SK-N-SH (cell line): ENCODE measurements at regions not wholly inside any gene's neighbourhood (a gene's known extent, or its start where the extent isn't known, plus 50 kb on each side); places are given as distances from the start of the nearest gene placed in this dataset.

ENCODE experiments used
- CTCF ChIA-PET: fragments of 300-600, 350-600 bp; formaldehyde crosslinking; extraction: SDS; loops from one replicate; lab custom pipeline; 2021; lab: Yijun Ruan, JAX
- POLR2A ChIA-PET: fragments of 350-600 bp; sonication (Branson Sonifier 250); formaldehyde crosslinking; extraction: SDS; loops from one replicate; lab custom pipeline; 2020; ENCODE audit warnings: antibody characterized with exemption, inconsistent platforms; lab: Yijun Ruan, JAX
- DNase-seq: peaks from one replicate; pipeline ENCODE4 v3.0.0; 2012
- H2AFZ ChIP-seq: fragments of 200-600 bp; sonication (generic); 2 replicates; pipeline ENCODE4 v1.8.1; 2016; ENCODE audit warnings: antibody characterized with exemption, mild to moderate bottlenecking, low read depth
- H3F3A ChIP-seq: fragments of 200-600 bp; sonication (generic); replicated peaks from 2 replicates; pipeline ENCODE3; 2016; ENCODE audit warnings: antibody characterized with exemption, mild to moderate bottlenecking; ENCODE audit not compliant: insufficient read depth
- H3K27ac ChIP-seq, 2 experiments: fragments of 200-500 bp in 1 of 2; fragments of 200-600 bp in 1 of 2; sonication (Bioruptor generic) in 1 of 2; sonication (generic), shearing (Covaris generic) in 1 of 2; 2 replicates each; pipeline versions ENCODE4 v1.5.1 to v1.6.1; 2014 to 2016; ENCODE audit warnings: low read depth in 2 of 2, inconsistent platforms in 1 of 2, low read length in 1 of 2, mild to moderate bottlenecking in 1 of 2, mixed read lengths in 1 of 2
- H3K27me3 ChIP-seq: fragments of 200-600 bp; sonication (generic), shearing (Covaris generic); 2 replicates; pipeline ENCODE4 v1.6.1; 2016; ENCODE audit warnings: mixed run types; ENCODE audit not compliant: insufficient read depth
- H3K36me3 ChIP-seq, 2 experiments: fragments of 200-500 bp in 1 of 2; fragments of 200-600 bp in 1 of 2; sonication (Bioruptor generic) in 1 of 2; sonication (generic) in 1 of 2; replicated peaks in 1 of 2; 2 replicates each; pipeline versions ENCODE3 to v1.5.1; 2014 to 2016; ENCODE audit warnings: low read length in 1 of 2, mild to moderate bottlenecking in 1 of 2; ENCODE audit not compliant: insufficient read depth in 2 of 2, control insufficient read depth in 1 of 2
- H3K4me1 ChIP-seq, 2 experiments: fragments of 200-500 bp in 1 of 2; fragments of 200-600 bp in 1 of 2; sonication (Bioruptor generic) in 1 of 2; sonication (generic), shearing (Covaris generic) in 1 of 2; 2 replicates each; pipeline versions ENCODE4 v1.5.1 to v1.6.1; 2014 to 2016; ENCODE audit warnings: low read depth in 1 of 2, low read length in 1 of 2, mixed run types in 1 of 2; ENCODE audit not compliant: insufficient read depth in 2 of 2, control insufficient read depth in 1 of 2
- H3K4me2 ChIP-seq: fragments of 200-600 bp; sonication (generic), shearing (Covaris generic); 2 replicates; pipeline ENCODE4 v1.6.1; 2017; ENCODE audit warnings: mixed run types
- H3K4me3 ChIP-seq, 2 experiments: fragments of 200-500 bp in 1 of 2; fragments of 200-600 bp in 1 of 2; sonication (Bioruptor generic) in 1 of 2; sonication (generic), shearing (Covaris generic) in 1 of 2; 2 replicates each; pipeline versions ENCODE4 v1.5.1 to v1.8.1; 2014 to 2016; ENCODE audit warnings: low read depth in 2 of 2, inconsistent platforms in 1 of 2, low read length in 1 of 2, mild to moderate bottlenecking in 1 of 2, mixed read lengths in 1 of 2, moderate library complexity in 1 of 2
- H3K79me2 ChIP-seq: fragments of 200-600 bp; sonication (generic); 2 replicates; pipeline ENCODE4 v1.8.1; 2017; ENCODE audit warnings: mild to moderate bottlenecking; ENCODE audit not compliant: insufficient read depth
- H3K9ac ChIP-seq: fragments of 200-600 bp; sonication (generic); 2 replicates; pipeline ENCODE4 v1.6.1; 2017; ENCODE audit warnings: mixed run types
- H3K9me2 ChIP-seq: fragments of 200-600 bp; sonication (generic); 2 replicates; pipeline ENCODE4 v1.6.1; 2017; ENCODE audit warnings: mixed run types
- H3K9me3 ChIP-seq: fragments of 200-600 bp; sonication (generic); 2 replicates; pipeline ENCODE4 v1.6.1; 2017; ENCODE audit warnings: mixed run types, mild to moderate bottlenecking, moderate library complexity
- H4K20me1 ChIP-seq: fragments of 200-600 bp; sonication (generic); 2 replicates; pipeline ENCODE4 v1.6.1; 2017; ENCODE audit warnings: mild to moderate bottlenecking, mixed run types; ENCODE audit not compliant: insufficient read depth
- EP300 ChIP-seq, 2 experiments: IDR thresholded peaks; 2 replicates each; pipeline versions ENCODE4 v1.4.0 to v1.6.1; 2012; ENCODE audit warnings: borderline replicate concordance in 1 of 2, low read depth in 1 of 2, low read length in 1 of 2
- FOXM1 ChIP-seq: IDR thresholded peaks from 2 replicates; pipeline ENCODE4 v1.4.0; 2012; ENCODE audit warnings: low read depth, mild to moderate bottlenecking
- GATA2 ChIP-seq: sonication (generic); formaldehyde crosslinking; IDR thresholded peaks from 2 replicates; pipeline ENCODE4 v1.5.0; 2020; ENCODE audit warnings: mild to moderate bottlenecking, missing genetic modification reagents
- JUND ChIP-seq: IDR thresholded peaks from 2 replicates; pipeline ENCODE4 v1.4.0; 2012
- MEF2A ChIP-seq: IDR thresholded peaks from 2 replicates; pipeline ENCODE4 v1.4.0; 2012; ENCODE audit warnings: low read depth, borderline replicate concordance
- MXI1 ChIP-seq: IDR thresholded peaks from 2 replicates; pipeline ENCODE4 v1.6.1; 2012; ENCODE audit warnings: mild to moderate bottlenecking, low read depth, low read length, improper control_type of control experiment
- NFIC ChIP-seq: IDR thresholded peaks from 2 replicates; pipeline ENCODE4 v1.4.0; 2012; ENCODE audit warnings: borderline replicate concordance
- NRF1 ChIP-seq: IDR thresholded peaks from 2 replicates; pipeline ENCODE4 v1.6.1; 2012; ENCODE audit warnings: low read depth, mild to moderate bottlenecking, low read length
- RAD21 ChIP-seq: IDR thresholded peaks from 2 replicates; pipeline ENCODE4 v1.6.1; 2012; ENCODE audit warnings: mild to moderate bottlenecking, low read length
- RCOR1 ChIP-seq: fragments of 150-350 bp; IDR thresholded peaks from 2 replicates; pipeline ENCODE4 v1.6.1; 2017; ENCODE audit warnings: antibody characterized with exemption, low read length
- SMC3 ChIP-seq: IDR thresholded peaks from 2 replicates; pipeline ENCODE4 v1.6.1; 2012; ENCODE audit warnings: low read depth, low read length, improper control_type of control experiment
- WGBS: methylation state at CpG from one replicate; pipeline ENCODE4 v1.1.6; 2017; ENCODE audit warnings: low lambda C conversion rate; 5-methylcytosine and 5-hydroxymethylcytosine counted together
- TF ChIP-seq, protein P1 (sequence below): fragments of 200-600 bp; sonication (generic); IDR thresholded peaks from 2 replicates; pipeline ENCODE4 v1.6.1; 2017; ENCODE audit warnings: antibody characterized with exemption, mild to moderate bottlenecking, moderate library complexity
- TF ChIP-seq, protein P2 (sequence below): IDR thresholded peaks from 2 replicates; pipeline ENCODE4; 2012
- TF ChIP-seq, protein P3 (sequence below): IDR thresholded peaks from 2 replicates; pipeline ENCODE4 v1.4.0; 2012; ENCODE audit warnings: low read depth, borderline replicate concordance

DNA sequence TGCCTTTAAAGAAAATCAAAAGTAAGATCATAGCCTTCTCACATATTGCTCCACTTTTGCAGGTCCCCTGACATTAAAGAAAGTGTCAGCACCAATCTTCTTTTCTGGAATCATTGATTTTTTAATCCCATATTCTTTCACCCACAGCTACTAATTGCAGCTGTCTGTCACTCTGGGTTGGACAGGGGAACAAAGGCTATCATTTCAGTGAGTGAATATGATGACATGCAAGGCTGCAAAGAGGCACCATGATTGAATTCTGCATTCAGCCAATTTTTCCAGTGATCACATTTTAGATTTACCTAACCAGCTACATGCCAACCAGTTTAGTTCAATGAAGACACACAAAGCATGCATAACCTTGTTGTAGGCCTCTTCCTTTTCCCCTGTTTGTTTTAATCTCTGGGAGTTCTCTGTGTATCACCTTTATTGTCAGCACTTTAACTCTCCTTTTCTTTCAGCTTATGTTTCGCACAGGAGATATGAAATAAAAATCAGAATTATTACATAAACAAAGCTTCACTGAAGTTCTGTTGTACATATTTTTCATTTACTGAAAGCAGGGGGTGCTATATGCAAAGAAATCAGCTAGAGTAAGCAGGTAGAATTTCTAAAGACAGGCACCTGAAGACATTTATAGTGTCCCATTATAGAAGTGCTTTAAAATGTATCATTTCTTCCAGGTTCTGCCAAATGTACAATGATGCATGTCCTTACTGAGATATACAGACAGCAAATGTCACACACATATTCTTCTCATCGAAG, 584.8 kb downstream of the PLA2G4A start:
- no peaks in the 10 kb centered on the region for H3K79me2 ChIP-seq
- H3K4me3 ChIP-seq, result no peak overlapping the region
- no peak overlapping the region for H3K27ac ChIP-seq
- H3K4me1 ChIP-seq, result peaks cover 0 to 3% of the 10 kb centered on the region in 2 experiments; a peak in 2 of 4 replicates
- H3K4me2 ChIP-seq, result no peak overlapping the region
- no peaks in the 10 kb centered on the region for H3K36me3 ChIP-seq
- ChIA-PET POLR2A (no interaction called here), CTCF (interaction anchor here (0.5 to 1.5 kb wide), 9 partner anchors 9 to 1369 kb away, joined by 3 to 5 read pairs (median 3); no protein-coding TSS in a partner anchor)
- no peaks in the 10 kb centered on the region for H3K9me2 ChIP-seq
- H4K20me1 ChIP-seq, result no peaks in the 10 kb centered on the region
- H2AFZ ChIP-seq, result no peak overlapping the region
- no peak for DNase-seq
- peak; percentile 73 for TF ChIP-seq RAD21
- TF ChIP-seq NFIC, result no peak
- TF ChIP-seq, protein P1, sequence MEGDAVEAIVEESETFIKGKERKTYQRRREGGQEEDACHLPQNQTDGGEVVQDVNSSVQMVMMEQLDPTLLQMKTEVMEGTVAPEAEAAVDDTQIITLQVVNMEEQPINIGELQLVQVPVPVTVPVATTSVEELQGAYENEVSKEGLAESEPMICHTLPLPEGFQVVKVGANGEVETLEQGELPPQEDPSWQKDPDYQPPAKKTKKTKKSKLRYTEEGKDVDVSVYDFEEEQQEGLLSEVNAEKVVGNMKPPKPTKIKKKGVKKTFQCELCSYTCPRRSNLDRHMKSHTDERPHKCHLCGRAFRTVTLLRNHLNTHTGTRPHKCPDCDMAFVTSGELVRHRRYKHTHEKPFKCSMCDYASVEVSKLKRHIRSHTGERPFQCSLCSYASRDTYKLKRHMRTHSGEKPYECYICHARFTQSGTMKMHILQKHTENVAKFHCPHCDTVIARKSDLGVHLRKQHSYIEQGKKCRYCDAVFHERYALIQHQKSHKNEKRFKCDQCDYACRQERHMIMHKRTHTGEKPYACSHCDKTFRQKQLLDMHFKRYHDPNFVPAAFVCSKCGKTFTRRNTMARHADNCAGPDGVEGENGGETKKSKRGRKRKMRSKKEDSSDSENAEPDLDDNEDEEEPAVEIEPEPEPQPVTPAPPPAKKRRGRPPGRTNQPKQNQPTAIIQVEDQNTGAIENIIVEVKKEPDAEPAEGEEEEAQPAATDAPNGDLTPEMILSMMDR, result peak; percentile 61
- peak; percentile 37 for TF ChIP-seq SMC3
- no peaks in the 10 kb centered on the region for H3K9me3 ChIP-seq
- H3K27me3 ChIP-seq, result no peaks in the 10 kb centered on the region
- WGBS, result 66% methylated on average over 2 of the region's 2 CpGs
- no peaks in the 10 kb centered on the region for H3F3A ChIP-seq
- H3K9ac ChIP-seq, result no peak overlapping the region

DNA sequence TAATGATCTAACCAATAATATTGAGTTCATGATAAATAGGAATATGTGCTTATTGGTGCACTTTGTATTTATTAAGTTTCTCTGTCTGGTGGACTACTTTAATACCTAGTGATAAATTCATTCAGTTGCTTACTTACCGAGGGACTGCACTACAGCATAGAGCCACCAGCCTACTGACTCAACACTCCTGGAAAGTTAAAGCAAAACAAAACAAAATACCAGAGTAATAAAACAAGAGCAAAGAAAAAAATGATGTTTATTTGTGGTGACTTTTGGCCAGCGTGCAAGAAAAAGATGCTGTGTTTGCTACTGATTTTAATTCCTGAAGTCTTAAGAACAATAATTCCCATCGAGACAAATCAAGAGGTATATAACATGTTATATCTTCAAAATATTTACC, 586.3 kb downstream of the PLA2G4A start:
- Histone ChIP-seq H3K4me3 (no peak overlapping the region), H3K27me3 (no peaks in the 10 kb centered on the region), H3K9me3 (no peaks in the 10 kb centered on the region), H3K36me3 (no peaks in the 10 kb centered on the region), H3F3A (no peaks in the 10 kb centered on the region), H3K27ac (no peak overlapping the region), H3K79me2 (no peaks in the 10 kb centered on the region), H2AFZ (no peak overlapping the region), H4K20me1 (no peaks in the 10 kb centered on the region), H3K9ac (no peak overlapping the region), H3K4me1 (no peaks in the 10 kb centered on the region; a peak in 1 of 4 replicates), H3K9me2 (no peaks in the 10 kb centered on the region), H3K4me2 (no peak overlapping the region)
- ChIA-PET POLR2A (no interaction called here), CTCF (no interaction called here)
- WGBS, result 91% methylated on average over 3 of the region's 3 CpGs
- no peak for DNase-seq
- TF ChIP-seq, protein P2, sequence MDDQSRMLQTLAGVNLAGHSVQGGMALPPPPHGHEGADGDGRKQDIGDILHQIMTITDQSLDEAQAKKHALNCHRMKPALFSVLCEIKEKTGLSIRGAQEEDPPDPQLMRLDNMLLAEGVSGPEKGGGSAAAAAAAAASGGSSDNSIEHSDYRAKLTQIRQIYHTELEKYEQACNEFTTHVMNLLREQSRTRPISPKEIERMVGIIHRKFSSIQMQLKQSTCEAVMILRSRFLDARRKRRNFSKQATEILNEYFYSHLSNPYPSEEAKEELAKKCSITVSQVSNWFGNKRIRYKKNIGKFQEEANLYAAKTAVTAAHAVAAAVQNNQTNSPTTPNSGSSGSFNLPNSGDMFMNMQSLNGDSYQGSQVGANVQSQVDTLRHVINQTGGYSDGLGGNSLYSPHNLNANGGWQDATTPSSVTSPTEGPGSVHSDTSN, result no peak
- TF ChIP-seq RCOR1 (no peak), NRF1 (no peak), MXI1 (no peak), FOXM1 (no peak), GATA2 (no peak), JUND (no peak), MEF2A (no peak), EP300 (IDR thresholded peaks at IDR 0.05; ENCODE audit: borderline replicate concordance in 1 of 2, low read depth in 1 of 2, low read length in 1 of 2) (no peak)
- TF ChIP-seq, protein P3, sequence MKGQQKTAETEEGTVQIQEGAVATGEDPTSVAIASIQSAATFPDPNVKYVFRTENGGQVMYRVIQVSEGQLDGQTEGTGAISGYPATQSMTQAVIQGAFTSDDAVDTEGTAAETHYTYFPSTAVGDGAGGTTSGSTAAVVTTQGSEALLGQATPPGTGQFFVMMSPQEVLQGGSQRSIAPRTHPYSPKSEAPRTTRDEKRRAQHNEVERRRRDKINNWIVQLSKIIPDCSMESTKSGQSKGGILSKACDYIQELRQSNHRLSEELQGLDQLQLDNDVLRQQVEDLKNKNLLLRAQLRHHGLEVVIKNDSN, result no peak
